ENCODE measurements at regions not wholly inside any gene's neighbourhood (a gene's known extent, or its start where the extent isn't known, plus 50 kb on each side); places are given as distances from the start of the nearest gene placed in this dataset.

DNA sequence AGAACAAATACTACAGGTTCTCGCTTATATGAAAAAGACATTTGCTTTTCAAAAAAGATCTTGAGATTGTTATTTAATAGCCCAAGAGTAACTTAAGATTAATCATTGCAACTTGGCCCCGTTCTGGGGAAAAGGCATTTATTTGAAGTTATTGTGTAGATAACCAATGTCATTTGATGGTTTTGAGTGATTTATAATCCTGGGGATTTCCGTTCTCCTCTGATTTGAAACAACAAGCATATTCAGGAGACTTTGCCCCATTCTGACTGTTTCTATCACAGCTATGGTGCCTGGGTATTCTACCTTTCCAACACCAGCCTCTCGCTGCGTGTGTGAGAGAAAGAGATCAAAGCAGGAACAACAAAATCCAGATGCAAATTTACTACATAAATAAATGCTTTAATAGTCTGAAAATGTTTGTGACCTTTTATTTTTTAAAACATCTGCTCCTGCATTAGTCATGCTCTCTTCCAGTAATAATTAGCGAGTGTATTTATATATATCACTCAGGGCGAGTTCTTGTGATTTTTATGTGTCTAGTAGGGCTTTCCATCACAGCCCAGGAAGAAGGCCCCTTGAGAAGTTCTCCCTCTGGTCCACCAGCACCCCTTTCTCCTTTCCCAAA, 197.9 kb upstream of the FOXQ1 start:
- peaks cover 4% of the 10 kb centered on the region for H3K27me3 Mint-ChIP-seq (ENCODE audit: low read depth)
- TF ChIP-seq, protein P1, sequence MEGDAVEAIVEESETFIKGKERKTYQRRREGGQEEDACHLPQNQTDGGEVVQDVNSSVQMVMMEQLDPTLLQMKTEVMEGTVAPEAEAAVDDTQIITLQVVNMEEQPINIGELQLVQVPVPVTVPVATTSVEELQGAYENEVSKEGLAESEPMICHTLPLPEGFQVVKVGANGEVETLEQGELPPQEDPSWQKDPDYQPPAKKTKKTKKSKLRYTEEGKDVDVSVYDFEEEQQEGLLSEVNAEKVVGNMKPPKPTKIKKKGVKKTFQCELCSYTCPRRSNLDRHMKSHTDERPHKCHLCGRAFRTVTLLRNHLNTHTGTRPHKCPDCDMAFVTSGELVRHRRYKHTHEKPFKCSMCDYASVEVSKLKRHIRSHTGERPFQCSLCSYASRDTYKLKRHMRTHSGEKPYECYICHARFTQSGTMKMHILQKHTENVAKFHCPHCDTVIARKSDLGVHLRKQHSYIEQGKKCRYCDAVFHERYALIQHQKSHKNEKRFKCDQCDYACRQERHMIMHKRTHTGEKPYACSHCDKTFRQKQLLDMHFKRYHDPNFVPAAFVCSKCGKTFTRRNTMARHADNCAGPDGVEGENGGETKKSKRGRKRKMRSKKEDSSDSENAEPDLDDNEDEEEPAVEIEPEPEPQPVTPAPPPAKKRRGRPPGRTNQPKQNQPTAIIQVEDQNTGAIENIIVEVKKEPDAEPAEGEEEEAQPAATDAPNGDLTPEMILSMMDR (conservative IDR thresholded peaks at IDR 0.05), result no peak
- peak overlapping the region; percentile 7 for H3K27ac Mint-ChIP-seq (ENCODE audit: unreplicated experiment)
- H3K4me1 Mint-ChIP-seq, result peaks cover 10% of the 10 kb centered on the region
- H3K36me3 Mint-ChIP-seq (ENCODE audit: low read depth), result no peaks in the 10 kb centered on the region
- DNase-seq (ENCODE audit: low read depth, low spot score), result no peak
- no peaks in the 10 kb centered on the region for H3K9me3 Mint-ChIP-seq
- no peak overlapping the region for H3K4me3 Mint-ChIP-seq

DNA sequence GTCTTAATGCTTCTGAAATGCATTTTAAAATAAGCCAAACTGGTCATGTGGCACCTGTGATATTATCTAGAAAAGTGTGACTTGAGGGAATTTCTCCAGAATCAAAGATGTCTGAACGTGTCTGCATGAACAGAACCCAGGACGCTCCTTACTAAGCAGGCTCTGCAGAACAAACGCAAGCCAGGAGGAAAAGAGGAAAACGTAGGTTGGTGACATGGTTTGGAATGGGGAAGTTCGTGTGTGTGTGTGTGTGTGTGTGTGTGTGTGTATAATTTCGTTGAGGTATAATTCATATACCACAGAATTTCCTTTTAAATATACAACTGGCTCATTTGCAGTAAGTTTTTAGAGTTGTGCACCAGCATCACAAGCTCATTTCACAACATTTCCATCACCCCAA, 200.5 kb upstream of the FOXQ1 start:
- peaks cover 8% of the 10 kb centered on the region for H3K27me3 Mint-ChIP-seq (ENCODE audit: low read depth)

DNA sequence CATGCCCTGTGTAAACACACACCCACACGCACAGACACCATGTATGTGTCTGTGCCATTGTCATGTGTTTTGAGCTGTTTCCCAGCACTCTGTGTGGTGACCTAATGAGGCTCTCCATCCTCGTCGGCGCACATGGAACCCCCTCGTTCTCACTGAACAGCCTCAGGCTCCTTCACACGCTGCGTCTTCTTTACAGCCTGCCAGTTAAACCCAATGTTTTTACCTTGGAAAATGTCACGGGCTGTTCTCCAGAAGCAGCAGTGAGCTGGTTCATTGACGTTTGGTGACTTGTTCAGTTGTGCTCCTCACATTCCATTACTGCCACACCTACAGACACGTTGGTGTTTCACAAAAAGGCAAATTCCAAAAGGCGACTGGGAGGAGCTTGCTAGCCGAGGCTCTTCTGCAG, 201.0 kb upstream of the FOXQ1 start:
- no peak overlapping the region for H3K4me3 Mint-ChIP-seq

More for the DNA sequence above, 200.5 kb upstream of the FOXQ1 start:
- H3K4me3 Mint-ChIP-seq, result no peak overlapping the region
- no peak overlapping the region for H3K27ac Mint-ChIP-seq (ENCODE audit: unreplicated experiment)
- no peak for DNase-seq (ENCODE audit: low read depth, low spot score)
- TF ChIP-seq, protein P1 (conservative IDR thresholded peaks at IDR 0.05), result no peak
- H3K36me3 Mint-ChIP-seq (ENCODE audit: low read depth), result no peaks in the 10 kb centered on the region
- H3K4me1 Mint-ChIP-seq, result no peaks in the 10 kb centered on the region
- H3K9me3 Mint-ChIP-seq, result no peaks in the 10 kb centered on the region

DNA sequence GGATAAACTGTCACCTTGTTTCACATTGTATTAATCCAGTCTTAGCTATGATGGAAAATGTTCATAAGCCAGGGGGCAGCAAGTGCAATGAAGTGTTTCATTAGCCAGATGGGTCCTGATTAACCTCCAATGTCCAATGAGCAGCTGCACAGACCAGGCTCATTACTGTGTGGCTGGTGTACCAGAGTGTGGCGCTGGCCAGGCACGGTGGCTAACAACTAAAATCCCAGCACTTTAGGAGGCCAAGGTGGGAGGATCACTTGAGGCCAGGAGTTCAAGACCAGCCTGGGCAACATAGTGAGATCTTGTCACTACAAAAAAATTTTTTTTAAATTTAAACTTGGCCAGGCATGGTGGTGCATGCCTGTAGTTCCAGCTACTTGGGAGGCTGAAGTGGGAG, 201.7 kb upstream of the FOXQ1 start:
- Mint-ChIP-seq H3K27ac (ENCODE audit: unreplicated experiment) (no peak overlapping the region), H3K27me3 (ENCODE audit: low read depth) (peaks cover 13% of the 10 kb centered on the region), H3K36me3 (ENCODE audit: low read depth) (no peaks in the 10 kb centered on the region), H3K4me3 (no peak overlapping the region), H3K9me3 (no peaks in the 10 kb centered on the region), H3K4me1 (no peaks in the 10 kb centered on the region)
- TF ChIP-seq, protein P1 (conservative IDR thresholded peaks at IDR 0.05), result no peak
- no peak for DNase-seq (ENCODE audit: low read depth, low spot score)

More for the DNA sequence above, 201.0 kb upstream of the FOXQ1 start:
- Mint-ChIP-seq H3K9me3 (no peaks in the 10 kb centered on the region), H3K27me3 (ENCODE audit: low read depth) (peaks cover 8% of the 10 kb centered on the region), H3K27ac (ENCODE audit: unreplicated experiment) (no peak overlapping the region), H3K4me1 (no peaks in the 10 kb centered on the region), H3K36me3 (ENCODE audit: low read depth) (no peaks in the 10 kb centered on the region)
- TF ChIP-seq, protein P1 (conservative IDR thresholded peaks at IDR 0.05), result no peak
- no peak for DNase-seq (ENCODE audit: low read depth, low spot score)

DNA sequence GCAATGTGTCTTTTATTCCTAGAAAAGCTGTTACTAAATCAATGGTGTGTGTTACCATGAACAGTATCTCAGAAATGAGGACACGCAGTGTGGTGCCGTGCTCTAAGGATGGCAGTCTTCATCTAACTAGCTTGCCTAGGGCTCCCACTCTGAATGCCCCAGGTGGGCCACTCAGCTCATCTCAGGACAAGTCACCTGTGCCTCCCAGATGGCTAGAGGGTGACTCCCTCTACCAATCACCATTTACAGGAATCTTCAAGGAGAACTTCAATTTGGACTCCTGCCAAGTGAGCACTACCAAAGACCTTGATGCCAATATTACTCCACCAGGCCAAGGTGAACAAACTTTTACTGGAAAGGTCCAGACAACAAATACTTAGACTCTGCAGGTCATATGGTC, 202.8 kb upstream of the FOXQ1 start:
- Mint-ChIP-seq H3K27me3 (ENCODE audit: low read depth) (peaks cover 23% of the 10 kb centered on the region), H3K9me3 (no peaks in the 10 kb centered on the region), H3K27ac (ENCODE audit: unreplicated experiment) (no peak overlapping the region), H3K4me1 (peaks cover 6% of the 10 kb centered on the region), H3K4me3 (no peak overlapping the region), H3K36me3 (ENCODE audit: low read depth) (no peaks in the 10 kb centered on the region)
- TF ChIP-seq, protein P1 (conservative IDR thresholded peaks at IDR 0.05), result no peak
- DNase-seq (ENCODE audit: low read depth, low spot score), result no peak
